ENCODE measurements at regions not wholly inside any gene's neighbourhood (a gene's known extent, or its start where the extent isn't known, plus 50 kb on each side); places are given as distances from the start of the nearest gene placed in this dataset.
"Not testable (repeated sequence)": the region's sequence is repeated elsewhere in the genome, so short reads cannot be mapped to it uniquely, and the experiment has no call there.

DNA sequence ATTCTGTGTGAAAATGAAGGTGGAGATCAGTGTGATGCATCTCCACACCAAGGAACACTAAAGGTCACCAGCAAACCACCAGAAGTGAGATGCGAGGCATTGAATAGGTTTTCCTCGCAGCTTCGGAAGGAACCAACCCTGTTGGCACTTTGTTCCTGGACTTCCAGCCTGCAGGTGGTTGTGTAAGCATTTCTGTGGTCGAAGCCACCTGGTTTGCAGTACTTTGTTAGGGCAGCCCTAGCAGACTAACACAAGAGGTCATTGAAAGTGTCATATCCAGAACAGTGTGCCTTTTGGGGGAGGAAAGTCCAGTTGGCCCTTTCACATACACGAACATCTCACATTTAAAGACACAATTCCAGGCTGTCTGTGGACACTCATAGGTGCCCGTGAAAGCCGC, 237.2 kb upstream of the PLGLB1 start:
- TF ChIP-seq, protein P1, sequence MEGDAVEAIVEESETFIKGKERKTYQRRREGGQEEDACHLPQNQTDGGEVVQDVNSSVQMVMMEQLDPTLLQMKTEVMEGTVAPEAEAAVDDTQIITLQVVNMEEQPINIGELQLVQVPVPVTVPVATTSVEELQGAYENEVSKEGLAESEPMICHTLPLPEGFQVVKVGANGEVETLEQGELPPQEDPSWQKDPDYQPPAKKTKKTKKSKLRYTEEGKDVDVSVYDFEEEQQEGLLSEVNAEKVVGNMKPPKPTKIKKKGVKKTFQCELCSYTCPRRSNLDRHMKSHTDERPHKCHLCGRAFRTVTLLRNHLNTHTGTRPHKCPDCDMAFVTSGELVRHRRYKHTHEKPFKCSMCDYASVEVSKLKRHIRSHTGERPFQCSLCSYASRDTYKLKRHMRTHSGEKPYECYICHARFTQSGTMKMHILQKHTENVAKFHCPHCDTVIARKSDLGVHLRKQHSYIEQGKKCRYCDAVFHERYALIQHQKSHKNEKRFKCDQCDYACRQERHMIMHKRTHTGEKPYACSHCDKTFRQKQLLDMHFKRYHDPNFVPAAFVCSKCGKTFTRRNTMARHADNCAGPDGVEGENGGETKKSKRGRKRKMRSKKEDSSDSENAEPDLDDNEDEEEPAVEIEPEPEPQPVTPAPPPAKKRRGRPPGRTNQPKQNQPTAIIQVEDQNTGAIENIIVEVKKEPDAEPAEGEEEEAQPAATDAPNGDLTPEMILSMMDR (IDR thresholded peaks at IDR 0.05 in 4 of 5, conservative IDR thresholded peaks at IDR 0.05 in 1 of 5): not testable (repeated sequence)
- TF ChIP-seq POLR2A (IDR thresholded peaks at IDR 0.05): not testable (repeated sequence)
